ENCODE measurements at regions not wholly inside any gene's neighbourhood (a gene's known extent, or its start where the extent isn't known, plus 50 kb on each side); places are given as distances from the start of the nearest gene placed in this dataset.

DNA sequence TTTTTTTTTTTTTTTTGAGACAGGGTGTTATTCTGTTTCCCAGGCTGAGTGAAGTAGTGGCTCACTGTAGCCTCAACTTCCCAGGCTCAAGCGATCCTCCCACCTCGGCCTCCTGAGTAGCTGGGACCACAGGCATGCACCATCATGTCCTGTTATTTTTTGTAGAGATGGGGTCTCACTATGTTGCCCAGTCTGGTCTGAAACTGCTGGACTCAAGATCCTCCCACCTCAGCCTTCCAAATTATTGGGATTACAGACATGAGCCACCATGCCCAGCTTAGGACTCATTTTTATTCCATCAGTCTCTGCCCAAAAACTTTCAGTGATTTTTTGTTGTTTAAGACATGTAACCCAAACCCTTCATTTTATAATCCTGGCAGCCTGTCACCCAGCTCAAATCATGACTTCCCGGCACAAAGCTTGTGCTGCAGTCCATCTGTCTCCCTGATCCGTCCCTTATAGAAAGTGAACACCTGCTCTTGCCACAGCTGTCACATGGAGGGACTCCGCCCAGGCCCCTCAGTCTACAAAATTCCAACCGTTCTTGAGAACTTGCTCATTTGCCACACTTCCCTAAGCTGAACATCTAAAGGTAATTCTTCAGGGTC is 183.9 kb upstream of the JARID2 start:
- no peaks in the 10 kb centered on the region for H3K9me3 ChIP-seq (replicated peaks; ENCODE audit: insufficient read depth, low read length)
- TF ChIP-seq EZH2 (optimal IDR thresholded peaks at IDR 0.05; ENCODE audit: low read depth, low read length) (no peak), CTCF (IDR thresholded peaks at IDR 0.05; ENCODE audit: low read length) (no peak), EZH2phosphoT487 (IDR thresholded peaks at IDR 0.05; ENCODE audit: low read length) (no peak)
- no peaks in the 10 kb centered on the region for H3K4me1 ChIP-seq (ENCODE audit: low read length)
- no peak overlapping the region for H3K9ac ChIP-seq (ENCODE audit: low read length)
- no peak for DNase-seq
- no peak overlapping the region for H3K4me3 ChIP-seq (ENCODE audit: low read length)
- no peaks in the 10 kb centered on the region for H3K79me2 ChIP-seq (ENCODE audit: low read length)
- no peaks in the 10 kb centered on the region for H3F3A ChIP-seq (ENCODE audit: insufficient read depth, low read length)
- H2AFZ ChIP-seq (ENCODE audit: low read length) = no peak overlapping the region
- H3K9me2 ChIP-seq (replicated peaks; ENCODE audit: insufficient read depth, low read length) = no peaks in the 10 kb centered on the region
- H3K4me2 ChIP-seq (ENCODE audit: low read depth, low read length) = no peak overlapping the region
- no peak overlapping the region for H3K27ac ChIP-seq (ENCODE audit: low read length)
- no peaks in the 10 kb centered on the region for H3K27me3 ChIP-seq (replicated peaks; ENCODE audit: insufficient read depth, low read length)
- H3K36me3 ChIP-seq (replicated peaks; ENCODE audit: insufficient read depth, low read length) = no peaks in the 10 kb centered on the region
- no peaks in the 10 kb centered on the region for H4K20me1 ChIP-seq (ENCODE audit: insufficient read depth, low read length)

DNA sequence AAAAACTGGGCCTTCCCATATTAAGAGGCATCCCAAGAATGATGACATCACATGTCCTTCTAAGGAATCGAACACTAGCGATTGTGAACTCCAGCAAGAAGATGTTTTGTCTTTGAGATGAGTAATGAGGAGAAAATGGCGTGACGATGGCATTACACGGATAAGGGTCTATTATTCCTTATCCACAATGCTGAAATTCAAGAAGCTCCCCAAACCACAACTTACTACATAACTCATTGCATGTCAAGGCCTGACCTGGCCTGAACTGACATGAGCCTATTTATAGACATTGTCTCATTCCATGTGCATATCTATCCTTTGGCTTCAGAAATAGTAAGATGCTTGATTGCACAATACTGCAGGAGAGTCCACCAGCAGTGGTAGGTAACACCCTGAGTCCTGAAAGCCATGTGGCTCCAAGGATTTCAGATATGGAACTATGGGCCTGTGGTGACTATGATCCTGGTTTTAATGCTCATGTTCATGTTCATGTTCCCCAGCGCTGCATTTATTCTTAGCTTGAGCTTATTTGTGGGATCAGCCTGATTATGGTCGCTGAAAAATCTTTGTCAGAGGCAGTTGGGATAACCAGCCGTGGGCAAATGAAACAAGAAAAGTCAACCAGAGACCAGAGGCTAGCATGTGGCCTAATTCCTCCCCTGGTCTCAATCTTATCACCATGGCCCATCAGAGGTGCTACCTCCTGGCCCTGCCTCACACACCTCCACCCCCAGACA is 183.2 kb upstream of the JARID2 start:
- no peaks in the 10 kb centered on the region for H3K9me2 ChIP-seq (replicated peaks; ENCODE audit: insufficient read depth, low read length)
- H3K27ac ChIP-seq (ENCODE audit: low read length) = no peak overlapping the region
- no peak for TF ChIP-seq EZH2 (optimal IDR thresholded peaks at IDR 0.05; ENCODE audit: low read depth, low read length)
- no peak for TF ChIP-seq EZH2phosphoT487 (IDR thresholded peaks at IDR 0.05; ENCODE audit: low read length)
- TF ChIP-seq CTCF (IDR thresholded peaks at IDR 0.05; ENCODE audit: low read length) = no peak
- no peaks in the 10 kb centered on the region for H3K9me3 ChIP-seq (replicated peaks; ENCODE audit: insufficient read depth, low read length)
- no peaks in the 10 kb centered on the region for H3K36me3 ChIP-seq (replicated peaks; ENCODE audit: insufficient read depth, low read length)
- no peak overlapping the region for H3K4me3 ChIP-seq (ENCODE audit: low read length)
- no peak overlapping the region for H3K4me2 ChIP-seq (ENCODE audit: low read depth, low read length)
- DNase-seq = no peak
- H3K79me2 ChIP-seq (ENCODE audit: low read length) = no peaks in the 10 kb centered on the region
- no peak overlapping the region for H3K9ac ChIP-seq (ENCODE audit: low read length)
- no peaks in the 10 kb centered on the region for H3K4me1 ChIP-seq (ENCODE audit: low read length)
- H3K27me3 ChIP-seq (replicated peaks; ENCODE audit: insufficient read depth, low read length) = no peaks in the 10 kb centered on the region
- H3F3A ChIP-seq (ENCODE audit: insufficient read depth, low read length) = no peaks in the 10 kb centered on the region
- no peaks in the 10 kb centered on the region for H4K20me1 ChIP-seq (ENCODE audit: insufficient read depth, low read length)
- H2AFZ ChIP-seq (ENCODE audit: low read length) = no peak overlapping the region

GRCh38 chr6:15063253-15063853 is 182.5 kb upstream of the JARID2 start:
- no peaks in the 10 kb centered on the region for H4K20me1 ChIP-seq (ENCODE audit: insufficient read depth, low read length)
- no peaks in the 10 kb centered on the region for H3K4me1 ChIP-seq (ENCODE audit: low read length)
- no peak overlapping the region for H3K27ac ChIP-seq (ENCODE audit: low read length)
- TF ChIP-seq CTCF (IDR thresholded peaks at IDR 0.05; ENCODE audit: low read length) (no peak), EZH2 (optimal IDR thresholded peaks at IDR 0.05; ENCODE audit: low read depth, low read length) (no peak), EZH2phosphoT487 (IDR thresholded peaks at IDR 0.05; ENCODE audit: low read length) (no peak)
- no peaks in the 10 kb centered on the region for H3K9me2 ChIP-seq (replicated peaks; ENCODE audit: insufficient read depth, low read length)
- no peak for DNase-seq
- H3K79me2 ChIP-seq (ENCODE audit: low read length) = no peaks in the 10 kb centered on the region
- no peaks in the 10 kb centered on the region for H3K36me3 ChIP-seq (replicated peaks; ENCODE audit: insufficient read depth, low read length)
- no peak overlapping the region for H3K9ac ChIP-seq (ENCODE audit: low read length)
- H2AFZ ChIP-seq (ENCODE audit: low read length) = no peak overlapping the region
- no peaks in the 10 kb centered on the region for H3K27me3 ChIP-seq (replicated peaks; ENCODE audit: insufficient read depth, low read length)
- no peaks in the 10 kb centered on the region for H3F3A ChIP-seq (ENCODE audit: insufficient read depth, low read length)
- H3K9me3 ChIP-seq (replicated peaks; ENCODE audit: insufficient read depth, low read length) = no peaks in the 10 kb centered on the region
- no peak overlapping the region for H3K4me3 ChIP-seq (ENCODE audit: low read length)
- H3K4me2 ChIP-seq (ENCODE audit: low read depth, low read length) = no peak overlapping the region

Measured in MM.1S (cell line).